ENCODE measurements at regions not wholly inside any gene's neighbourhood (a gene's known extent, or its start where the extent isn't known, plus 50 kb on each side); places are given as distances from the start of the nearest gene placed in this dataset.

DNA sequence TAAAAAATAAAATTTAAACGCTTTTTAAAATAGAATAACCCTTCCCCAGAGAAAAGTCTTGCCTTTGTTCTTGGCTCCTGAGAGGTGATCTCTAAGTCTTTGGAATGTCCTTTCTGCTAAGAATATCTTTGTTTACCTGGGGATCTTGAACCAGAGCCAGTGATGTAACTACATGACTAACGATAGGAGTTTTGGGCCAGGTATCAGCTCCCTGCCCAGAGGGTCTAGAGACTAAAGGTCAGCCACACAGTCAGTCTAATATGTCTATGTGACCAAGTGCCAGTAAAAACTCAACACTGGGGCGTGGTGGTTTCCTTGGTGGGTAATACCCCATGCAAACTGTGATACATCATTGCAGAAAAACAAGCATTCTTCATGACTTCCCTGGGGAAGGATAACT, 1351.9 kb upstream of the C9orf72 start:
- H2AFZ ChIP-seq (ENCODE audit: low read depth, low read length), result no peak overlapping the region
- DNase-seq (ENCODE audit: extremely low read depth in 1 of 4, low spot score in 3 of 4) (no peak), ATAC-seq (no peak), FAIRE-seq (no peak)
- H3K27me3 ChIP-seq (ENCODE audit: control insufficient read depth in 2 of 2, insufficient read depth in 2 of 2, low read length in 2 of 2), result no peaks in the 10 kb centered on the region
- CTCF ChIA-PET (ENCODE audit: low intra/inter-chr PET ratio), result no interaction called here
- H3K4me3 ChIP-seq, result no peak overlapping the region
- H3K9me1 ChIP-seq (ENCODE audit: control insufficient read depth, insufficient read depth, low read length), result no peaks in the 10 kb centered on the region
- no peaks in the 10 kb centered on the region for H3K36me3 ChIP-seq (ENCODE audit: control insufficient read depth, insufficient read depth, low read length)
- no peaks in the 10 kb centered on the region for H3K9me3 ChIP-seq (replicated peaks; ENCODE audit: control insufficient read depth, insufficient read depth, low read depth, low read length)
- no peaks in the 10 kb centered on the region for H3K79me2 ChIP-seq (ENCODE audit: control insufficient read depth, insufficient read depth, low read length)
- no peaks in the 10 kb centered on the region for H3K4me1 ChIP-seq (replicated peaks in 1 of 2; ENCODE audit: control insufficient read depth in 2 of 2, insufficient read depth in 2 of 2, low read length in 2 of 2)
- no peak overlapping the region for H3K27ac ChIP-seq (ENCODE audit: extremely low read depth, low read depth, low read length)
- in situ Hi-C loops (cut with MboI), result no loop called here
- no peak overlapping the region for H3K4me2 ChIP-seq (ENCODE audit: insufficient read depth, low read length)
- H3K9ac ChIP-seq (ENCODE audit: insufficient read depth in 1 of 2, low read depth in 2 of 2, low read length in 2 of 2), result no peak overlapping the region
- WGBS (ENCODE audit: insufficient coverage, low coverage, missing lambda C conversion rate), result no CpG with 5 or more reads among the region's 3 CpGs
- intact Hi-C loops (cut with micrococcal nuclease), result no loop called here
- POLR2A ChIA-PET, result no interaction called here
- BruUV-seq (replicated peaks), result no TSS peak
- H4K20me1 ChIP-seq (replicated peaks; ENCODE audit: control insufficient read depth, insufficient read depth, low read length), result no peaks in the 10 kb centered on the region
- TF ChIP-seq SAFB2 (IDR thresholded peaks at IDR 0.05; ENCODE audit: borderline replicate concordance, low read depth, low read length, severe bottlenecking) (no peak), ZNF444 (CRISPR knock-in tag; IDR thresholded peaks at IDR 0.05) (no peak), ZNF12 (CRISPR knock-in tag; IDR thresholded peaks at IDR 0.05) (no peak), EHMT2 (IDR thresholded peaks at IDR 0.05) (no peak), CHD4 (IDR thresholded peaks at IDR 0.05; ENCODE audit: insufficient read depth, insufficient replicate concordance, low read depth, low read length, poor library complexity, severe bottlenecking) (no peak), STAG1 (CRISPR knock-in tag; IDR thresholded peaks at IDR 0.05; ENCODE audit: borderline replicate concordance) (no peak), EZH2 (IDR thresholded peaks at IDR 0.05; ENCODE audit: borderline replicate concordance, low read depth, low read length) (no peak), ZNF77 (CRISPR knock-in tag; IDR thresholded peaks at IDR 0.05) (no peak), ZFP36 (IDR thresholded peaks at IDR 0.05; ENCODE audit: low read depth, low read length, partially characterized antibody) (no peak), ZNF431 (CRISPR knock-in tag; IDR thresholded peaks at IDR 0.05) (no peak)
- TF ChIP-seq, protein P1, sequence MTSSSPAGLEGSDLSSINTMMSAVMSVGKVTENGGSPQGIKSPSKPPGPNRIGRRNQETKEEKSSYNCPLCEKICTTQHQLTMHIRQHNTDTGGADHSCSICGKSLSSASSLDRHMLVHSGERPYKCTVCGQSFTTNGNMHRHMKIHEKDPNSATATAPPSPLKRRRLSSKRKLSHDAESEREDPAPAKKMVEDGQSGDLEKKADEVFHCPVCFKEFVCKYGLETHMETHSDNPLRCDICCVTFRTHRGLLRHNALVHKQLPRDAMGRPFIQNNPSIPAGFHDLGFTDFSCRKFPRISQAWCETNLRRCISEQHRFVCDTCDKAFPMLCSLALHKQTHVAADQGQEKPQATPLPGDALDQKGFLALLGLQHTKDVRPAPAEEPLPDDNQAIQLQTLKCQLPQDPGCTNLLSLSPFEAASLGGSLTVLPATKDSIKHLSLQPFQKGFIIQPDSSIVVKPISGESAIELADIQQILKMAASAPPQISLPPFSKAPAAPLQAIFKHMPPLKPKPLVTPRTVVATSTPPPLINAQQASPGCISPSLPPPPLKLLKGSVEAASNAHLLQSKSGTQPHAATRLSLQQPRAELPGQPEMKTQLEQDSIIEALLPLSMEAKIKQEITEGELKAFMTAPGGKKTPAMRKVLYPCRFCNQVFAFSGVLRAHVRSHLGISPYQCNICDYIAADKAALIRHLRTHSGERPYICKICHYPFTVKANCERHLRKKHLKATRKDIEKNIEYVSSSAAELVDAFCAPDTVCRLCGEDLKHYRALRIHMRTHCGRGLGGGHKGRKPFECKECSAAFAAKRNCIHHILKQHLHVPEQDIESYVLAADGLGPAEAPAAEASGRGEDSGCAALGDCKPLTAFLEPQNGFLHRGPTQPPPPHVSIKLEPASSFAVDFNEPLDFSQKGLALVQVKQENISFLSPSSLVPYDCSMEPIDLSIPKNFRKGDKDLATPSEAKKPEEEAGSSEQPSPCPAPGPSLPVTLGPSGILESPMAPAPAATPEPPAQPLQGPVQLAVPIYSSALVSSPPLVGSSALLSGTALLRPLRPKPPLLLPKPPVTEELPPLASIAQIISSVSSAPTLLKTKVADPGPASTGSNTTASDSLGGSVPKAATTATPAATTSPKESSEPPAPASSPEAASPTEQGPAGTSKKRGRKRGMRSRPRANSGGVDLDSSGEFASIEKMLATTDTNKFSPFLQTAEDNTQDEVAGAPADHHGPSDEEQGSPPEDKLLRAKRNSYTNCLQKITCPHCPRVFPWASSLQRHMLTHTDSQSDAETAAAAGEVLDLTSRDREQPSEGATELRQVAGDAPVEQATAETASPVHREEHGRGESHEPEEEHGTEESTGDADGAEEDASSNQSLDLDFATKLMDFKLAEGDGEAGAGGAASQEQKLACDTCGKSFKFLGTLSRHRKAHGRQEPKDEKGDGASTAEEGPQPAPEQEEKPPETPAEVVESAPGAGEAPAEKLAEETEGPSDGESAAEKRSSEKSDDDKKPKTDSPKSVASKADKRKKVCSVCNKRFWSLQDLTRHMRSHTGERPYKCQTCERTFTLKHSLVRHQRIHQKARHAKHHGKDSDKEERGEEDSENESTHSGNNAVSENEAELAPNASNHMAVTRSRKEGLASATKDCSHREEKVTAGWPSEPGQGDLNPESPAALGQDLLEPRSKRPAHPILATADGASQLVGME (CRISPR knock-in tag; IDR thresholded peaks at IDR 0.05), result no peak

All from K562 (cell line).